ENCODE measurements at regions not wholly inside any gene's neighbourhood (a gene's known extent, or its start where the extent isn't known, plus 50 kb on each side); places are given as distances from the start of the nearest gene placed in this dataset.
A peak's percentile ranks its signal among the peaks of the same experiment; 100 is the strongest.

DNA sequence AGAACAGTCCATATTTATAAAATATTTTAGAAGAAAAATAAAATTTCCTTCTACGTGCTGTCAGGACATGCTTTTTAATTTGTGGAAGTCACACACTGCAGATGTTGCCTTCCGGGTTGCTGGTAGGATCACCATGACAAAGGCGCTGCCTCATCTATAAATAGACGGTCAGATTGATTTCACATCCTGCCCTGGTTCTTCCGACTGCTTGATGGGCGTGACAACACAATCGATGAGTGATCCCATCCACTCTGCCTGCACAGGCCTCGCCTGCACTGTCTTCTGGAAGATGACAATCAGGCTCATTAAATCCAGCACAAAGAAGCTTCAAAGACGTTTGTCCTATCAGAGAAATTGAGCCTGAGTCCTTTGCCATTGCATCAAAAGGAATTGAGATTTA lies 318.9 kb upstream of the TRIB2 start:
- H3K27ac Mint-ChIP-seq: no peak overlapping the region
- peaks cover 9% of the 10 kb centered on the region for H3K4me1 Mint-ChIP-seq (ENCODE audit: low read depth)
- no peaks in the 10 kb centered on the region for H3K36me3 Mint-ChIP-seq (ENCODE audit: low read depth)
- H3K27me3 Mint-ChIP-seq: peaks cover 8% of the 10 kb centered on the region
- H3K9me3 Mint-ChIP-seq: no peaks in the 10 kb centered on the region
- DNase-seq: no peak
- no peak overlapping the region for H3K4me3 Mint-ChIP-seq

DNA sequence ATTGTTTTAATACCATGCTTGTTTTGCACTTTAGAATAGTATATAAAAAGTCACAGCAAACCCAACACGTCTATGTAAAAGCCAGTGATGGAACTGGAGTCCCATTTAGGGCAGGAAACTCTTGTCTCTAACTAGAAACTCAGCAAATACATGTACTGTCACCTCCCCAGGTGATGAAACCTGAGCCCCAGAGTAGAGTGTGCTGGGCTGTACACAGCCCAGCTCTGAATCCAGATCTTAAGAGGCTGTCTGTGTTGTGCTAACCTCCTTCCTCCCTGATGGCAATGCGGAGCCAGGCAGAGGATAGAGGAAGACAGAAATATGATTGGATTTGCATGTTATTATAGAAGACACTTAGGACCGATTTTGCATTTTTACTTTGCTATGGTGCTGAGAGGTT lies 317.5 kb upstream of the TRIB2 start:
- no peaks in the 10 kb centered on the region for H3K36me3 Mint-ChIP-seq (ENCODE audit: low read depth)

GRCh38 chr2:12400543-12400942 lies 316.2 kb upstream of the TRIB2 start:
- DNase-seq: no peak
- peaks cover 3% of the 10 kb centered on the region for H3K9me3 Mint-ChIP-seq

More for the DNA sequence above, 317.5 kb upstream of the TRIB2 start:
- peaks cover 9% of the 10 kb centered on the region for H3K4me1 Mint-ChIP-seq (ENCODE audit: low read depth)
- H3K27me3 Mint-ChIP-seq: peaks cover 8% of the 10 kb centered on the region
- peaks cover 3% of the 10 kb centered on the region for H3K9me3 Mint-ChIP-seq
- H3K27ac Mint-ChIP-seq: no peak overlapping the region
- H3K4me3 Mint-ChIP-seq: no peak overlapping the region
- no peak for DNase-seq

GRCh38 chr2:12402440-12403139 lies 314.1 kb upstream of the TRIB2 start:
- H3K9me3 Mint-ChIP-seq: peaks cover 3% of the 10 kb centered on the region
- H3K4me3 Mint-ChIP-seq: no peak overlapping the region
- DNase-seq: no peak
- H3K27ac Mint-ChIP-seq: no peak overlapping the region
- H3K27me3 Mint-ChIP-seq: peaks cover 8% of the 10 kb centered on the region
- H3K4me1 Mint-ChIP-seq (ENCODE audit: low read depth): no peaks in the 10 kb centered on the region
- no peaks in the 10 kb centered on the region for H3K36me3 Mint-ChIP-seq (ENCODE audit: low read depth)

More at GRCh38 chr2:12400543-12400942, 316.2 kb upstream of the TRIB2 start:
- no peaks in the 10 kb centered on the region for H3K36me3 Mint-ChIP-seq (ENCODE audit: low read depth)
- no peak overlapping the region for H3K4me3 Mint-ChIP-seq
- H3K27ac Mint-ChIP-seq: no peak overlapping the region
- peaks cover 8% of the 10 kb centered on the region for H3K27me3 Mint-ChIP-seq
- H3K4me1 Mint-ChIP-seq (ENCODE audit: low read depth): no peaks in the 10 kb centered on the region

DNA sequence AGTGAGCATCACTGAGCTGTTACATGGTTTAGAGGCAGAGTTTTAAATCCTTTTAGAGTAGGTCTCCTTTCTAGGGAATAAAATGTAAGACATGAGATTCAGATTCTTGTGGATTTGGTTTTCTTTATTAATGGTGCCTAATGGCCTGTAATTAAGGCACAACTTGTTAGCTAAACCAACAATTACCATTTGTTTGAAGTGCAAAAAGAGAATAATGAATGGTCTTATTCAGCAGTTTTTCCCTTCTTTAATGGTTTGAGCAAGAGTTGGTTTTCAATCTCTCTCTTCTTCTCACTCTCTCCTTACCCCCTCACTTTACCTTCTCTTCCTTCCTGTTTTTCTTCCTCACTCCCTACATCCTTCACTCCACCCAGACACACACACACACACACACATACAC lies 312.2 kb upstream of the TRIB2 start:
- DNase-seq: no peak
- Mint-ChIP-seq H3K27ac (no peak overlapping the region), H3K9me3 (peaks cover 3% of the 10 kb centered on the region), H3K27me3 (peaks cover 8% of the 10 kb centered on the region), H3K4me1 (ENCODE audit: low read depth) (no peaks in the 10 kb centered on the region), H3K36me3 (ENCODE audit: low read depth) (no peaks in the 10 kb centered on the region), H3K4me3 (no peak overlapping the region)

GRCh38 chr2:12407160-12407559 lies 309.6 kb upstream of the TRIB2 start:
- Mint-ChIP-seq H3K4me3 (no peak overlapping the region), H3K36me3 (ENCODE audit: low read depth) (no peaks in the 10 kb centered on the region)

DNA sequence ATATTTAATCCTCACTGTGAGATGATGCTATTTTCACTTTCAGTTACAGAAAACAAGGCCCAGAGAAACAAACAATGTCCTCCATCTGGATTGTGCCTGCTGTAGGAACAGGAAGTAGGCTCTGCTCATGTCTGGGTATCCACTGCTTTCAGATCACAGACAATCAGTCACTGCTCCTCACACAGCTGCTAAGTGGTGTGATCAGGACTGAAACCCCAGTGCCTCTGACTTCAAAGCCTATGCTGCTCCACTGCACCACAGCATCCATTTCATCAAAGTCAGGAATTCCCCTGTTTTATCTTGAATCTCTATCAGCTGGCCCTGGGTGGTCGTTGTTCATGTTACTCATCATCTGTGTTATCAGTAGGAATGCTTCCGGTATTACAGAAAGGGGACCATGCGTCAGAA lies 303.8 kb upstream of the TRIB2 start:
- H3K36me3 Mint-ChIP-seq (ENCODE audit: low read depth): no peaks in the 10 kb centered on the region
- DNase-seq: peak; percentile 39
- no peaks in the 10 kb centered on the region for H3K9me3 Mint-ChIP-seq
- no peaks in the 10 kb centered on the region for H3K27me3 Mint-ChIP-seq
- no peak overlapping the region for H3K4me3 Mint-ChIP-seq
- H3K27ac Mint-ChIP-seq: peak overlapping the region; percentile 79
- H3K4me1 Mint-ChIP-seq (ENCODE audit: low read depth): peaks cover 39% of the 10 kb centered on the region

More at GRCh38 chr2:12407160-12407559, 309.6 kb upstream of the TRIB2 start:
- DNase-seq: no peak
- Mint-ChIP-seq H3K9me3 (peaks cover 3% of the 10 kb centered on the region), H3K4me1 (ENCODE audit: low read depth) (peaks cover 6% of the 10 kb centered on the region), H3K27ac (no peak overlapping the region), H3K27me3 (no peaks in the 10 kb centered on the region)

- H3K4me3 Mint-ChIP-seq: no peak overlapping the region
- no peak overlapping the region for H3K27ac Mint-ChIP-seq
- peaks cover 47% of the 10 kb centered on the region for H3K4me1 Mint-ChIP-seq (ENCODE audit: low read depth)
- no peak for DNase-seq
- H3K36me3 Mint-ChIP-seq (ENCODE audit: low read depth): no peaks in the 10 kb centered on the region
- H3K27me3 Mint-ChIP-seq: no peaks in the 10 kb centered on the region
- no peaks in the 10 kb centered on the region for H3K9me3 Mint-ChIP-seq
Measured at GRCh38 chr2:12415536-12415935, 301.2 kb upstream of the TRIB2 start.

DNA sequence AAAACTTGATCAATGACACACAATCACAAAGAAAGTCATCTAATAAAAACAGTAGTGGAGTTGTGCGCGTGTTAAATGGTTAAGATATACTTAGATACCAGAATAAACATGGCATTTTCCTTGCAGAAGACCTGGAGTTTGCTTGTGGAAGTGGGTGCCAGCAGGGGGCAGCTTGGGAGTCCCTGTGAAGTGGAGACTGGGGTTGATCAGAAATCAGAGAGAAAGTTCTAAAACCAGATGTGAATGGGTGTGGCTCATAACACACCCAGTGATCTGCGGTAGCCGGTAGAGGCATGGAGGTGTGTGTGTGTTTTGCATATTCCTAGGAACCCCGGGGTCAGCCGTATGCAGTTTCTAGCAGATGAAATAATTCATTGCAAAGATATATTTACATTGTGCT lies 300.1 kb upstream of the TRIB2 start:
- Mint-ChIP-seq H3K4me1 (ENCODE audit: low read depth) (peaks cover 47% of the 10 kb centered on the region), H3K9me3 (no peaks in the 10 kb centered on the region), H3K4me3 (no peak overlapping the region), H3K27me3 (no peaks in the 10 kb centered on the region), H3K36me3 (ENCODE audit: low read depth) (no peaks in the 10 kb centered on the region), H3K27ac (no peak overlapping the region)
- peak; percentile 68 for DNase-seq

- H3K4me3 Mint-ChIP-seq: no peak overlapping the region
- no peaks in the 10 kb centered on the region for H3K36me3 Mint-ChIP-seq (ENCODE audit: low read depth)
- no peak overlapping the region for H3K27ac Mint-ChIP-seq
- H3K9me3 Mint-ChIP-seq: no peaks in the 10 kb centered on the region
- no peaks in the 10 kb centered on the region for H3K27me3 Mint-ChIP-seq
- peaks cover 35% of the 10 kb centered on the region for H3K4me1 Mint-ChIP-seq (ENCODE audit: low read depth)
- DNase-seq: no peak
Measured at GRCh38 chr2:12417786-12418185, 298.9 kb upstream of the TRIB2 start.

- Mint-ChIP-seq H3K27me3 (no peaks in the 10 kb centered on the region), H3K27ac (no peak overlapping the region), H3K36me3 (ENCODE audit: low read depth) (no peaks in the 10 kb centered on the region), H3K9me3 (no peaks in the 10 kb centered on the region), H3K4me1 (ENCODE audit: low read depth) (peaks cover 28% of the 10 kb centered on the region), H3K4me3 (no peak overlapping the region)
- DNase-seq: no peak
Measured at GRCh38 chr2:12419803-12420202, 296.9 kb upstream of the TRIB2 start.

DNA sequence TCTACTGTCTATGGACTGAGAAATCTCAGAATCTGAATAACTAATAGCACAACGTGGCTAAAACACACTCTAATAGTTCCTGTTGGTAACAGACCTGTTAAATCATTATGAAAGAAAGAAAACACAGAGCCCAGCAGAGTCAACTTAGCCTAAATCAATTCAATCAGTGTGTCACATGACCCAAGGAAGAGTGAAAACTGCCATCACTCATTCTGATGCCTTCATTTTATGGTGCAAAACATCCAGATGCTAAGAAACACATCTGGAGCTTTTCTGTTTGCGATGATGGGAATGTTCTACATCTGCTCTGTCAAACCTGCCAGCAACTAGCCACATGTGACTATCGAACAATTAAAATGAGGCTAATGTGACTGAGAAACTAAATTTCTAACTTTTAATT lies 295.7 kb upstream of the TRIB2 start:
- Mint-ChIP-seq H3K27ac (no peak overlapping the region), H3K9me3 (no peaks in the 10 kb centered on the region), H3K4me3 (no peak overlapping the region), H3K36me3 (ENCODE audit: low read depth) (no peaks in the 10 kb centered on the region), H3K27me3 (no peaks in the 10 kb centered on the region), H3K4me1 (ENCODE audit: low read depth) (peaks cover 22% of the 10 kb centered on the region)
- DNase-seq: no peak

DNA sequence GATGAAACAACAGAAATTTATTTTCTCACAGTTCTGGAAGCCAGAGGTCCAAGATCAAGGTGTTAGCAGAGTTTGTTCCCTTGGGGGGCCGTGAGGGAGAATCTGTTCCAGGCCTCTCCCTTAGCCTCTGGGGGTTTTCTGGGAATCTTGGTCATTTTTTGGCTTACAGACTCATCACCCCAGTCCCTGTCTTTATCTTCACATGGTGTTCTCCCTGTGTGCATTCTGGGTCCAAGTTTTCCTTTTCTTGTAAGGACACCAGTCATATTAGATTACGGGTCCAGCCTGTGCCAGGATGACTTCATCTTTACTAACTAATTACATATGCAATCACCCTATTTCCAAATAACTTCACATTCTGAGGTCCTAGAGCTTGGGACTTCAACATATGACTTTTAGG lies 292.5 kb upstream of the TRIB2 start:
- Mint-ChIP-seq H3K4me3 (no peak overlapping the region), H3K9me3 (no peaks in the 10 kb centered on the region), H3K27me3 (no peaks in the 10 kb centered on the region), H3K4me1 (ENCODE audit: low read depth) (peaks cover 5% of the 10 kb centered on the region), H3K36me3 (ENCODE audit: low read depth) (no peaks in the 10 kb centered on the region), H3K27ac (no peak overlapping the region)
- DNase-seq: no peak

DNA sequence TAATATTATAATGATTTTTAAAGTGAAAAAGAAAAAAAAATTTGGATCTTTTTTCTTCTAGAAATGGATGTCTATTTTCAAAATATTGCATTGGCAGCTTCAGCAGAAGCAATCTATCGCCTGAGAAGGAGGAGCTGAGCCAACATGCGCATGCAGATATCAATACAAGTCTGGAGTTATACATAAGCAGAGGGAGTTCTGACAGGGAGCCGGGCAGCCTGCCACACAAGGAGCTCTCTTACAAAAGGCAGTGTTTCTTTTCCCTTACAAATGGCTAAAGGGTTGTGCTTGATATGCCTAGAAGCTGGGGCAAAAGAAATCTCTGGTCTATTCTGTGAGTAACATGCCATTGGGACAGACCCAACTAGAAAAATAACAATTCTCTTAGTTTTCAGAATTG lies 291.9 kb upstream of the TRIB2 start:
- Mint-ChIP-seq H3K4me1 (ENCODE audit: low read depth) (peaks cover 5% of the 10 kb centered on the region), H3K27ac (no peak overlapping the region), H3K4me3 (no peak overlapping the region), H3K9me3 (no peaks in the 10 kb centered on the region), H3K27me3 (no peaks in the 10 kb centered on the region), H3K36me3 (ENCODE audit: low read depth) (no peaks in the 10 kb centered on the region)
- no peak for DNase-seq

DNA sequence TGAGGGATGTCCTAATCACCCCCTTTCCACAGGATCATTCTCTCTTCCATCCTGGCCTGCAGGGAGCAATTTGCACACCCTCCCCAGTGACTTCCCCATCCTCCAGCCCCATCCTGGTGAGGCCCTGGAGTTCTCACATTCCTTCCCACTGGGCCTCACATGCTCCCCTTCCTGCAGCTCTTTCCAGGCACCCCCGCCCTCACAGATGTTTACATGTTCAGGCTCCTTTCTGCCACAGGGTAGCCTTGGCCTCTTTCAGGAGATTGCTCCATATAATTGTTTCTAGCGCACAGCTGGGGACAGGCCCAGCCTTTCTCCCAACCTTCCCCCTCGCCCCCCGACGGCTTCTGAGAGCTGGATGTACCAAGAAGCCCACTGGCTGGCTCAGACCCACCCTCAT lies 288.4 kb upstream of the TRIB2 start:
- Mint-ChIP-seq H3K27me3 (no peaks in the 10 kb centered on the region), H3K4me1 (ENCODE audit: low read depth) (peaks cover 18% of the 10 kb centered on the region), H3K9me3 (no peaks in the 10 kb centered on the region), H3K36me3 (ENCODE audit: low read depth) (no peaks in the 10 kb centered on the region), H3K4me3 (no peak overlapping the region), H3K27ac (no peak overlapping the region)
- no peak for DNase-seq

DNA sequence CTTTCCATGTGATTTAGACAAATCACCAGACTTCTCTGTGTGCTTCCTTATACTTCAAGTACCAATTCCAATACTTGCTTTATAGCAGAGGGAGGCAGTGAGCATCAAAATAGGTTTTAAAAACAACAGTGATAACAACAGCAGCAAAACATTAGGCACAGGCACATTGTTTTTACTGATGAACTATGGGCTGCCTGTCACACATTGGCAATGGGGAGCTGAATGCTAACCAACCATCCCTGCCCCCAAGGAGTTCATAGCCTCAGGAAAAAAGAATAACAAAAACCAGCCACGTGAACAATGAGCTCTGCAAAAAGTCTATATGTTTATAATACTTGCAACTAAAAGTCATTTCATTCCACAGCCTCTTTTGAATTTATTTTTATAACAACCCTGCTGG lies 287.9 kb upstream of the TRIB2 start:
- Mint-ChIP-seq H3K36me3 (ENCODE audit: low read depth) (no peaks in the 10 kb centered on the region), H3K4me1 (ENCODE audit: low read depth) (peaks cover 18% of the 10 kb centered on the region), H3K27me3 (no peaks in the 10 kb centered on the region), H3K9me3 (no peaks in the 10 kb centered on the region), H3K4me3 (no peak overlapping the region), H3K27ac (no peak overlapping the region)
- DNase-seq: no peak

All from activated T-cell treated with anti-CD3 and anti-CD28 coated beads, Interleukin-2, amount 50 U/mL, for 24 hours (primary cell).